ENCODE measurements at regions not wholly inside any gene's neighbourhood (a gene's known extent, or its start where the extent isn't known, plus 50 kb on each side); places are given as distances from the start of the nearest gene placed in this dataset.

DNA sequence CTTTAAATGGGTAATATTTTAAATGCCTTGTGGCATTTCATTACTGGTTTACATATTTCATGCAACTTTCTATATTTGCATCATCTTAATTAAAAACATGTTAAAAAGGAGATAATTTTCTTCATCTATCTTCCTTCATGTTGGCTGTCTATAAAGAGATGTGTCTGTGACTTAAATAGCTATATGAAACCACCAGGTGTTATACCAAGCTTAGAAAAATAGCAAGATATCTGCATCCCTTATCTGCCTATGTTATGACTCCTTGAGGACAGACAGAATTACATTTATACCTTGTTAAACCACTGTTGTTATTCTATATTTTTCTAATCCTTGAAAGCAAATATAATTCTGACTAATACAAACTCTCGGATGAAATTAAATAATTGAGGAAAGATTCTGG, 763.8 kb upstream of the GALNTL6 start:
- Histone ChIP-seq H3K9me3 (ENCODE audit: control insufficient read depth in 4 of 4, insufficient read depth in 3 of 4, low read length in 3 of 4) (no peaks in the 10 kb centered on the region), H3K4me1 (ENCODE audit: control insufficient read depth in 5 of 5, insufficient read depth in 5 of 5, low read length in 5 of 5) (no peaks in the 10 kb centered on the region), H3K4me3 (no peak overlapping the region), H3K27me3 (ENCODE audit: control insufficient read depth in 3 of 3, insufficient read depth in 3 of 3, low read length in 2 of 3) (no peaks in the 10 kb centered on the region), H3K9ac (ENCODE audit: insufficient read depth in 1 of 2, low read length in 2 of 2) (no peak overlapping the region), H3K27ac (ENCODE audit: low read depth in 1 of 2, low read length in 1 of 2) (no peak overlapping the region), H3K36me3 (ENCODE audit: control insufficient read depth in 4 of 4, insufficient read depth in 4 of 4, low read length in 4 of 4) (no peaks in the 10 kb centered on the region)
- WGBS, 2 donors = 87 to 92% methylated on average over 1 of the region's 1 CpG
- TF ChIP-seq, protein P1, sequence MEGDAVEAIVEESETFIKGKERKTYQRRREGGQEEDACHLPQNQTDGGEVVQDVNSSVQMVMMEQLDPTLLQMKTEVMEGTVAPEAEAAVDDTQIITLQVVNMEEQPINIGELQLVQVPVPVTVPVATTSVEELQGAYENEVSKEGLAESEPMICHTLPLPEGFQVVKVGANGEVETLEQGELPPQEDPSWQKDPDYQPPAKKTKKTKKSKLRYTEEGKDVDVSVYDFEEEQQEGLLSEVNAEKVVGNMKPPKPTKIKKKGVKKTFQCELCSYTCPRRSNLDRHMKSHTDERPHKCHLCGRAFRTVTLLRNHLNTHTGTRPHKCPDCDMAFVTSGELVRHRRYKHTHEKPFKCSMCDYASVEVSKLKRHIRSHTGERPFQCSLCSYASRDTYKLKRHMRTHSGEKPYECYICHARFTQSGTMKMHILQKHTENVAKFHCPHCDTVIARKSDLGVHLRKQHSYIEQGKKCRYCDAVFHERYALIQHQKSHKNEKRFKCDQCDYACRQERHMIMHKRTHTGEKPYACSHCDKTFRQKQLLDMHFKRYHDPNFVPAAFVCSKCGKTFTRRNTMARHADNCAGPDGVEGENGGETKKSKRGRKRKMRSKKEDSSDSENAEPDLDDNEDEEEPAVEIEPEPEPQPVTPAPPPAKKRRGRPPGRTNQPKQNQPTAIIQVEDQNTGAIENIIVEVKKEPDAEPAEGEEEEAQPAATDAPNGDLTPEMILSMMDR (IDR thresholded peaks at IDR 0.05; ENCODE audit: control extremely low read depth, extremely low read depth) = no peak
- DNase-seq (no peak), ATAC-seq (ENCODE audit: insufficient read depth, low FRiP score) (no peak)

DNA sequence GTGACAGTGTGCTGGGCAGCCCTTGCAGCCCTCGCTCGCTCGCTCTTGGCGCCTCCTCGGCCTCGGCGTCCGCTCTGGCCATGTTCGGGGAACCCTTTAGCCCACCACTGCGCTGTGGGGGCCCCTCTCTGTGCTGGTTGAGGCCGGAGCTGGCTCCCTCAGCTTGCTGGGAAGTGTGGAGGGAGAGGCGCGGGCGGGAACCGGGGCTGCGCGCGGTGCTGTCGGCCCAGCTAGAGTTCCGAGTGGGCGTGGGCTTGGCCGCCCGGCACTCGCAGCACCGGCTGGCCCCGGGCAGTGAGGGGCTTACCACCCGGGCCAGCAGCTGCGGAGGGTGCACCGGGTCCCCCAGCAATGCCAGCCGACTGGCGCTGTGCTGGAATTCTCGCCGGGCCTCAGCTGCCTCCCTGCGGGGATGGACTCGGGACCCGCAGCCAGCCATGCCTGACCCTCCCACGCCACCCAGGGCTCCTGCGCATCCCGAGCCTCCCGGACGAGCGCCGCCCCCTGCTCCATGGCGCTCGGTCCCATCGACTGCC, 770.1 kb upstream of the GALNTL6 start:
- no peaks in the 10 kb centered on the region for H3K27me3 ChIP-seq (ENCODE audit: control insufficient read depth in 3 of 3, insufficient read depth in 3 of 3, low read length in 2 of 3)
- H3K36me3 ChIP-seq (ENCODE audit: control insufficient read depth in 4 of 4, insufficient read depth in 4 of 4, low read length in 4 of 4) = no peaks in the 10 kb centered on the region
- DNase-seq = no peak
- no peaks in the 10 kb centered on the region for H3K4me1 ChIP-seq (ENCODE audit: control insufficient read depth in 5 of 5, insufficient read depth in 5 of 5, low read length in 5 of 5)
- H3K27ac ChIP-seq (ENCODE audit: low read depth in 1 of 2, low read length in 1 of 2) = no peak overlapping the region
- no peak overlapping the region for H3K4me3 ChIP-seq
- ATAC-seq (ENCODE audit: insufficient read depth, low FRiP score) = no peak
- TF ChIP-seq, protein P1 (IDR thresholded peaks at IDR 0.05; ENCODE audit: control extremely low read depth, extremely low read depth) = no peak
- H3K9me3 ChIP-seq (ENCODE audit: control insufficient read depth in 4 of 4, insufficient read depth in 3 of 4, low read length in 3 of 4) = peaks cover 0 to 6% (median 0%) of the 10 kb centered on the region in 4 donors
- WGBS, 2 donors = 95 to 96% methylated on average over 45 to 46 of the region's 46 CpGs
- H3K9ac ChIP-seq (ENCODE audit: insufficient read depth in 1 of 2, low read length in 2 of 2) = no peak overlapping the region

DNA sequence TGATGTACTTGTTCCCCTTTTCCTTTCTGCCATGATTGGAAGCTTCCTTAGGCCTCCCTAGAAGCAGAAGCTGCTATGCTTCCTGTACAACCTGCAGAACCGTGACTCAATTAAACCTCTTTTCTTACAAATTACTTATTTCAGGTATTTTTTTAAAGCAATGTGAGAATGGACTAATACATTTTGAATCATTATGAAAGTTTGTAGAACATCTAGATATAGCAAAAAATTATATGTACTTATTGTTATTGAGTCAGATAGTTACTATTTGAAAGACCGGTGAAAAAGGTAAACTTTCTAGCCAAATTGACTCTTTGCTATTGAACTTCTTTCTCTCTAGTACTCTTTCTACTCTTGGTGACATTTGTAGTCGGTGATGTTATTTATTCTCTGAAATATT, 777.3 kb upstream of the GALNTL6 start:
- H3K4me1 ChIP-seq (ENCODE audit: control insufficient read depth in 5 of 5, insufficient read depth in 5 of 5, low read length in 5 of 5) = no peaks in the 10 kb centered on the region
- no peaks in the 10 kb centered on the region for H3K27me3 ChIP-seq (ENCODE audit: control insufficient read depth in 3 of 3, insufficient read depth in 3 of 3, low read length in 2 of 3)
- TF ChIP-seq, protein P1 (IDR thresholded peaks at IDR 0.05; ENCODE audit: control extremely low read depth, extremely low read depth) = no peak
- H3K27ac ChIP-seq (ENCODE audit: low read depth in 1 of 2, low read length in 1 of 2) = no peak overlapping the region
- 88 to 90% methylated on average over 3 of the region's 3 CpGs for WGBS, 2 donors
- no peaks in the 10 kb centered on the region for H3K9me3 ChIP-seq (ENCODE audit: control insufficient read depth in 4 of 4, insufficient read depth in 3 of 4, low read length in 3 of 4)
- no peak for ATAC-seq (ENCODE audit: insufficient read depth, low FRiP score)
- DNase-seq = no peak
- no peak overlapping the region for H3K9ac ChIP-seq (ENCODE audit: insufficient read depth in 1 of 2, low read length in 2 of 2)
- no peak overlapping the region for H3K4me3 ChIP-seq
- H3K36me3 ChIP-seq (ENCODE audit: control insufficient read depth in 4 of 4, insufficient read depth in 4 of 4, low read length in 4 of 4) = no peaks in the 10 kb centered on the region

DNA sequence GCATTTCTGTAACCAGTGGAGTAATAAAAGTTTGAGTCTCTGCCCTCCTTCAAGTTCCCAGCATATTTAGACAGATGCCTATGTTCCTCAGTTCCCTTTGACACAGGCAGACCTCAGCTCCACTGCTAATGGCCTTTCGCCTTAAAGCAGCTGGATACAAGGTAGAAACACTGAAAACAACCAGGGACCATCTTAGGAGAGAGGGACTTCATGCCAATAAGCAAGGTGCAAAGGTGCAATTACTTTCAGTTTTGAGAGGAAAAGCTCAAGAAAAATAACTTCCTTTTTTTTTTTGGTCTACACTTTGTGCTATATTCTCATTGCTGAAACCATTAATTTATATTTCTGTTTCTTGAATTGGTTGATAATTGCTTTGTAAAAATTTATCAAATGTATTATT, 781.9 kb upstream of the GALNTL6 start:
- no peak overlapping the region for H3K4me3 ChIP-seq
- no peak overlapping the region for H3K27ac ChIP-seq (ENCODE audit: low read depth in 1 of 2, low read length in 1 of 2)
- 59 to 75% methylated on average over 1 of the region's 1 CpG for WGBS, 2 donors
- ATAC-seq (ENCODE audit: insufficient read depth, low FRiP score) (no peak), DNase-seq (no peak)
- no peaks in the 10 kb centered on the region for H3K9me3 ChIP-seq (ENCODE audit: control insufficient read depth in 4 of 4, insufficient read depth in 3 of 4, low read length in 3 of 4)
- H3K27me3 ChIP-seq (ENCODE audit: control insufficient read depth in 3 of 3, insufficient read depth in 3 of 3, low read length in 2 of 3) = no peaks in the 10 kb centered on the region
- TF ChIP-seq, protein P1 (IDR thresholded peaks at IDR 0.05; ENCODE audit: control extremely low read depth, extremely low read depth) = no peak
- no peaks in the 10 kb centered on the region for H3K36me3 ChIP-seq (ENCODE audit: control insufficient read depth in 4 of 4, insufficient read depth in 4 of 4, low read length in 4 of 4)
- no peak overlapping the region for H3K9ac ChIP-seq (ENCODE audit: insufficient read depth in 1 of 2, low read length in 2 of 2)
- H3K4me1 ChIP-seq (ENCODE audit: control insufficient read depth in 5 of 5, insufficient read depth in 5 of 5, low read length in 5 of 5) = no peaks in the 10 kb centered on the region
